GM12872 (cell line): ENCODE measurements at regions not wholly inside any gene's neighbourhood (a gene's known extent, or its start where the extent isn't known, plus 50 kb on each side); places are given as distances from the start of the nearest gene placed in this dataset.

Experiments used
- TF ChIP-seq, protein P1 (sequence below): IDR thresholded peaks from 3 replicates; pipeline ENCODE4 v1.5.1; 2011; ENCODE audit warnings: low read depth, mild to moderate bottlenecking, low read length, moderate library complexity; ENCODE audit not compliant: insufficient read depth

DNA sequence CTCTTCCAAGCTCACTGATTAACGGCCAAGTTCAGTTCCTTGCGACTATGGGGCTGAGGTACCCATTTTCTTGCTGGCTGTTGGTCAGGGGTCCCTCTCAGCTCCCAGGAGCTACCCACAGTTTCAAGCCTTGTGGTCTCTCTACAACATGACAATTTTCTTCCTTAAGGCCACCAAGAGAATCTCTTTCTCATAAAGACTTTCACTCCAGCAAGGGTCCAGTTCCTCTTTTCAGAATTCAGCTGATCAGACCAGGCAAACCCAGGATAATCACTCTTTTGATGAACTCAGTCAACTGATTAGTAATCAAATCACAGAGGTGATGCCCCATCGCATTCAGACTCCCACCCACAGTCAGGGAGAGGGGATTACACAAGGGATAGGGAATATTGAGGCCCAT is 129.7 kb downstream of the IRS1 start:
- TF ChIP-seq, protein P1, sequence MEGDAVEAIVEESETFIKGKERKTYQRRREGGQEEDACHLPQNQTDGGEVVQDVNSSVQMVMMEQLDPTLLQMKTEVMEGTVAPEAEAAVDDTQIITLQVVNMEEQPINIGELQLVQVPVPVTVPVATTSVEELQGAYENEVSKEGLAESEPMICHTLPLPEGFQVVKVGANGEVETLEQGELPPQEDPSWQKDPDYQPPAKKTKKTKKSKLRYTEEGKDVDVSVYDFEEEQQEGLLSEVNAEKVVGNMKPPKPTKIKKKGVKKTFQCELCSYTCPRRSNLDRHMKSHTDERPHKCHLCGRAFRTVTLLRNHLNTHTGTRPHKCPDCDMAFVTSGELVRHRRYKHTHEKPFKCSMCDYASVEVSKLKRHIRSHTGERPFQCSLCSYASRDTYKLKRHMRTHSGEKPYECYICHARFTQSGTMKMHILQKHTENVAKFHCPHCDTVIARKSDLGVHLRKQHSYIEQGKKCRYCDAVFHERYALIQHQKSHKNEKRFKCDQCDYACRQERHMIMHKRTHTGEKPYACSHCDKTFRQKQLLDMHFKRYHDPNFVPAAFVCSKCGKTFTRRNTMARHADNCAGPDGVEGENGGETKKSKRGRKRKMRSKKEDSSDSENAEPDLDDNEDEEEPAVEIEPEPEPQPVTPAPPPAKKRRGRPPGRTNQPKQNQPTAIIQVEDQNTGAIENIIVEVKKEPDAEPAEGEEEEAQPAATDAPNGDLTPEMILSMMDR: no peak

DNA sequence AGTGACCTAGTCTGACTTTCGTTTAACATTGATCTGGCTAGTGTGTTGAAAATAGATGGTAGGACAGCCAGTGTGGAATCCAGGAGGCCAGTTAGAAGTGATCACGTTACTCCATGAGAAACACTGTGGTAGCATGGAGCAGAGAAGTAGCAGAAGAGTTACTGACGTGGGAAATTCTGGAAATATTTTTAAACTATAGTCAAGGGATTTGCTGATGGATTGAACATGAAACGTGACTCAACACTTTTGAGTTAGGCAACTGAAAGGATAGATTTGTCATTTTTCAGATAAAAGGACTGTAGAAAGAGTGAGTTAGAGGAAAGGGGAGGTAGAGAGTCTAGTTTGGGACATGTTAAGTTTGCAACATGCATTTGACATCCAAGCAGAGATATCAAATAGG is 130.4 kb downstream of the IRS1 start:
- TF ChIP-seq, protein P1: no peak

DNA sequence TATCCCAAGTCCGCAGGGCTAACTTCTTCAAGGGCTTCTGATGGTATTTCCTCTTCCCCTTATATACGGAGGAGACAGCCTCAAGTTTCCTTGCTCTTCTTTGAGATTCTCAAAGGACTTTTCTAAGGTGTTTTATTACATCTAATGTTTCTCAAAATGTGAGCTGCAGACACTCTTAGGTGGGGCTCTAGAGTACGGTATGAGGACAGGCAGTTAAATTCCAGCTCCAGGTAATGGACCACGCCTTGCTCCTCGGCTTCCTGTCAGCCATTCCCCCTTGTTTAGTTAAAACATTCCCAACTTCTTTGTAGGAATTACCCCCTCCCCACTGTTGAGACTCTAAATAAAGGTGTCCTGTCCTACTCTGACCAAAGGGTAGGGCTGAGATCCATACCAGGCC is 131.9 kb downstream of the IRS1 start:
- TF ChIP-seq, protein P1: no peak

DNA sequence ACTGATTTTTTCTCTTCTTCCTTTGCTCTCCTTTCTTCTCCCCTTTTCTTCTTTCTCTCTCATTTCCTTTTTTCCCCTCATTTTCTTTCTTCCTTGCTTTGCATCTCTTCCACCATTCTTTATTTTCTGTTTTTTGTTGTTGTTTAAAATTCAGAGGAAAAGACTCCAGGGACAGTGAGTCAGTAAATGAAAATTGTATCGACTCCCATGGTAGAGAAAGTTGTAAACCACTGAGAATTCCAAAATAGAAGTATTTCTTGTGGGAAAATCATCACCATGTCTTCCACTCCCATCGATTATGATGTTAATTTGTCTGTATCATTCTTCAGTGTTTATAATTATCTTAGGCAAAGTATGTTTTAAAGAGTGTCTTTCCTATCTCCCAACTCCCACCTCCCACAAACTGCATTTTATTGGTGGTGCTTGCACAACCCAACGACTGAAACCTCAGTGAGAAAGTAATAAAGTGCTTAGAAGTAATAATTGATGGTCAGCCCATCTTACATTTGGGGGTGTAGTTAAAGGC is 134.3 kb downstream of the IRS1 start:
- TF ChIP-seq, protein P1: no peak

GRCh38 chr2:226664661-226665060 is 135.0 kb downstream of the IRS1 start:
- TF ChIP-seq, protein P1: no peak

DNA sequence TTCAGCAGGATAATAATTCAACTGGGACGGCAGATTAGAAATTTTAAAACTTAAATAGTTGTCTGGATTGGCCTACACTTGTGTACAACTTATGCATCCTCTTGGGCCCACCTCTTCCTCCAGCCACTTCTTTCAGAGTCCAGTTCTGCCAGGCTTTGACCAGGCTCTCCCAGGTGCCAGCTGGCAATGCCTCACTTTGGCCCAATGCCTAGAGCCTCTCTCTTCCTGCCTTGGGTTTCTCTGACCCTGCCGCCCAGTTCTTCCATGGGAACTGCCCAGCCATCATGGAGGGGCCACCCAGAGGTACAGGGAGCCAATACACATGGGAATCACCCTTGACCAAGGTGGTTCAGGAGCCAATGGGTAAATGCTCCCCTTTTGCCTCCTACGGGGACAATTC is 135.5 kb downstream of the IRS1 start:
- TF ChIP-seq, protein P1: no peak

- TF ChIP-seq, protein P1: no peak
Measured at GRCh38 chr2:226661789-226662545, 137.7 kb downstream of the IRS1 start.

GRCh38 chr2:226660526-226660925 is 139.1 kb downstream of the IRS1 start:
- TF ChIP-seq, protein P1: no peak
